ENCODE measurements at regions not wholly inside any gene's neighbourhood (a gene's known extent, or its start where the extent isn't known, plus 50 kb on each side); places are given as distances from the start of the nearest gene placed in this dataset.

DNA sequence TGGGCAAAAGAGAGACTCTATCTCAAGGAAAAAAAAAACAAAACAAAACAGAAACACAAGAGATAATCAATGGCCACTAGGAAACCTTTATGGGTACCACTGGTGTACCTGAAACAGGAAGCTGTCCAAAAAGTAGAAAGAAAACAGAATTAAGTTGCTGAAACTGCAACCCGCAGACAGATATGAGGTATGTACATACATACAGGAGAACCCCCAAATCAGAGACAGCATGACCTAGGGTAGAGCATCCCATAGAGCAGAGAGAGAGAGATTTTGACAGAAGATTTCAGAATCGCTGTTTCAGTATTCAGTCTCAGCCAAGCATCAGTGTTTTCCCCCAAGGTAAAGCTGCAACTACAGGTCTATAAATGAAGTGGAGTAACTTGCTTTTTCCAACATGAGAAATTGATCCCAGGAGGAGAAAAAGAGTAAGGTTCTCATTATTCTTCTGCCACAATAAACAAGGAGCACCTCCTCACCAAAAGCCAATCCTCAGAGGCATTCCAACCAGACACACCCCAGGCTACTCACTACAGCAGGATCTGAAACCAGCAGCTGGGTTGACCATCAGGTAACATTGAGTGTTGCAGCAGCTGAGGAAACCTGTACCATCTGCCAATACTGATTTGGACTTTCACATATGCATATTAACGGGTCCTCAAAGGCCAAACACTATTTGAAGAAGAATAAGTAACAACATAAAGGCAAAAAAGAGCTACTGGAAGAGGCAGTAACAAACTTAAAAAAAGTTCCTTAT lies 630.0 kb downstream of the TAF11L14 start:
- no peaks in the 10 kb centered on the region for H3K36me3 ChIP-seq (replicated peaks)
- no peaks in the 10 kb centered on the region for H3K27me3 ChIP-seq (replicated peaks)
- no peak overlapping the region for H3K27ac ChIP-seq
- H3K4me3 ChIP-seq (ENCODE audit: low read depth, low read length) = no peak overlapping the region
- TF ChIP-seq, protein P1, sequence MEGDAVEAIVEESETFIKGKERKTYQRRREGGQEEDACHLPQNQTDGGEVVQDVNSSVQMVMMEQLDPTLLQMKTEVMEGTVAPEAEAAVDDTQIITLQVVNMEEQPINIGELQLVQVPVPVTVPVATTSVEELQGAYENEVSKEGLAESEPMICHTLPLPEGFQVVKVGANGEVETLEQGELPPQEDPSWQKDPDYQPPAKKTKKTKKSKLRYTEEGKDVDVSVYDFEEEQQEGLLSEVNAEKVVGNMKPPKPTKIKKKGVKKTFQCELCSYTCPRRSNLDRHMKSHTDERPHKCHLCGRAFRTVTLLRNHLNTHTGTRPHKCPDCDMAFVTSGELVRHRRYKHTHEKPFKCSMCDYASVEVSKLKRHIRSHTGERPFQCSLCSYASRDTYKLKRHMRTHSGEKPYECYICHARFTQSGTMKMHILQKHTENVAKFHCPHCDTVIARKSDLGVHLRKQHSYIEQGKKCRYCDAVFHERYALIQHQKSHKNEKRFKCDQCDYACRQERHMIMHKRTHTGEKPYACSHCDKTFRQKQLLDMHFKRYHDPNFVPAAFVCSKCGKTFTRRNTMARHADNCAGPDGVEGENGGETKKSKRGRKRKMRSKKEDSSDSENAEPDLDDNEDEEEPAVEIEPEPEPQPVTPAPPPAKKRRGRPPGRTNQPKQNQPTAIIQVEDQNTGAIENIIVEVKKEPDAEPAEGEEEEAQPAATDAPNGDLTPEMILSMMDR (IDR thresholded peaks at IDR 0.05; ENCODE audit: low read depth, low read length, missing control alignments) = no peak
- in situ Hi-C loops (cut with HindIII; ENCODE audit: low pct_ligation_motif_present, low sequenced_read_pairs) = no loop called here
- no peak for DNase-seq

DNA sequence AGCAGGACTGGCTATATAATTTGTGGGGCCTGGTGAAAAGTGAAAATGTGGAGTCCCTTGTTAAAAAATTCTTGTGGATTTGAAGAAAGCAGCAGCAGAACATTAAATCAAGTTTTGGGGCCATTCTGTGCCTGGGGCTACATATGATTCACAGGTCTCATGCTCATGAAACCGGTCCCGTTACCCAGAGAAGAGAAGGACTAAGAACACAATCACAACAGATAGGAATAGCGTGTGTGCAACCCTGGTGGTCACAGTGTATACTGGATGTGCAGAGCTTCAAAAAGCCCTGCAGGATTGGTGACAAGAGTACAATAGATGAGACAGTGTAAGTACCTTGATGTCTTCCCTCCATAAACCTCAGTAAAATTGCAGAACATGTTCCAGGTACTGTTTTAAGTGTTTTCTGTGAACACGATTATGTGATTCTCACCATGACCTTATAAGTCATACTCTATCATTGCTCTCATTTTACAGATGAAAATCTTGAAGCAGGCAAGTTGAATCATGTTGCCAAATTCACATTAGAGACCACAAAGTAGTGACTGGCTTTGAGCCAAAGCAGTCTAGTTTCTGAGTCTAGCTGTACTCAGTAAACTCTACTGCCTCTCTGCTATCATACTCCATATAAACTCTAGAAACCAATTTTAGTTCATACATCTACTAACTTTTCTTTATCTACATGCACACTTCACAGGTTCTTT lies 636.5 kb downstream of the TAF11L14 start:
- H3K36me3 ChIP-seq (replicated peaks) = no peaks in the 10 kb centered on the region
- DNase-seq = no peak
- TF ChIP-seq, protein P1 (IDR thresholded peaks at IDR 0.05; ENCODE audit: low read depth, low read length, missing control alignments) = no peak
- H3K27me3 ChIP-seq (replicated peaks) = no peaks in the 10 kb centered on the region
- no peak overlapping the region for H3K27ac ChIP-seq
- in situ Hi-C loops (cut with HindIII; ENCODE audit: low pct_ligation_motif_present, low sequenced_read_pairs) = no loop called here
- H3K4me3 ChIP-seq (ENCODE audit: low read depth, low read length) = no peak overlapping the region

DNA sequence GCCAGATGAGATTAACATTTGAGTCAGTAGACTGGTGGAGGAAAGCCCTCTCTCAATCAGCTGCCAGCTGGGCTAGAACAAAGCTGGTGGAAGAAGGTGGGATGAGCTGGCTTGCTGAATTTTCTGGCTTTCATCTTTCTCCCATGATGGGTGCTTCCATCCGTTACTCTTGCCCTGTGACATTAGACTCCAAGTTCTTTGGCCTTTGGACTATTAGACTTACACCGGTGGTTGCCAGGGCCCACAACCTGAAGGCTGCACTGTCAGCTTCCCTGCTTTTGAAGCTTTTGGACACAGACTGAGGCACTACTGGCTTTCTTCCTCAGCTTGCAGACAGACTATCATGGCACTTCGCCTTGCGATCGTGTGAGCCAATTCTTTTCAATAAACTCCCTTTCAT lies 642.7 kb downstream of the TAF11L14 start:
- DNase-seq = no peak
- no peaks in the 10 kb centered on the region for H3K27me3 ChIP-seq (replicated peaks)
- H3K36me3 ChIP-seq (replicated peaks) = no peaks in the 10 kb centered on the region
- no peak overlapping the region for H3K4me3 ChIP-seq (ENCODE audit: low read depth, low read length)
- TF ChIP-seq, protein P1 (IDR thresholded peaks at IDR 0.05; ENCODE audit: low read depth, low read length, missing control alignments) = no peak
- in situ Hi-C loops (cut with HindIII; ENCODE audit: low pct_ligation_motif_present, low sequenced_read_pairs) = no loop called here
- no peak overlapping the region for H3K27ac ChIP-seq

DNA sequence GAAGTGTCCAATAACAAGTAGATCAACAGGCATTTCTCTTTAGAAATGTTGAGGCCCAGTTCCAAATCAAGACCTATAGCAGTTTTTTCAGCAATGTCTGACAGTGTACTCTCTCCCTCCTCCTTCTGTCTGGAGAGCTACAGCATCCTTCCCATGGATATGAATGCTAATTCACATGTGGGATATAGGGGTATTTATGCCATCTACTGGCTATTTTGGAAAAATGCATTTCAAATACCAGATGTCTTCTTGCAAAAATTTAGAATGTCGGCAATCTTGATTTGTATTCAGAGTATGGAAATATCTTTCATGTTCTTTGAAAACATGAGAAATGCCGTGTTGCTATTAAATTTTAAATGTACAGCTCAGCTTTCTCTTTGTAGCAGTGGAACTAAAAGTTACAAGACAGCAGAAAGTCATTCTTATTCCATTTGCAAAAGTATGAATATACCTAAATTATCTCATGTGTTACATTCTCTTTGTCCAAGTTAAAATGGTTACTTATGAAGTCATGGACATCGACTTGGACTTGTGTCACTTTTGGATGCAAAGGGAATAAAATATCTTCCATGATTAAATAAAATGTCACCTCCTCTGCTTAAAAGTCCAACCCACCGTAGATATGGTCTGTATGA lies 647.8 kb downstream of the TAF11L14 start:
- Histone ChIP-seq H3K27me3 (replicated peaks) (no peaks in the 10 kb centered on the region), H3K27ac (no peak overlapping the region), H3K36me3 (replicated peaks) (no peaks in the 10 kb centered on the region), H3K4me3 (ENCODE audit: low read depth, low read length) (no peak overlapping the region)
- in situ Hi-C loops (cut with HindIII; ENCODE audit: low pct_ligation_motif_present, low sequenced_read_pairs) = no loop called here
- peak; percentile 27 for DNase-seq
- TF ChIP-seq, protein P1 (IDR thresholded peaks at IDR 0.05; ENCODE audit: low read depth, low read length, missing control alignments) = peak; percentile 46

DNA sequence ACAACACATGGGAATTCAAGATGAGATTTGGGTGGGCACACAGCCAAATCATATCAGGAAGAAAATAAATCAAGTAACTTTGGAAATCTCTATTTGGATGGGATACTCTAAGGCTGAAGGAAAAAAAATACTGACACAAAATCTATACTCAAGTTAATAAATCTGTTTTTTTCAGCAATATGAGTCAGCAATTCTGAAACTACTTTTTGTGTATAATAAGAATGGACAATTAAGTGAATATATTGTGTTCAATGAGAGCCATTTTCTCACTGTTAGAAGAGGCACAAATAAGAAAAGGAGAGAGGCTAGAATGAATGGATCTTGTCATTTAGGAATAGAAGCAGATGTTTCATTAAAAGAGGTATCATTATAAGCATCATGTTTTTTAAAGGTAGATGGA lies 651.0 kb downstream of the TAF11L14 start:
- TF ChIP-seq, protein P1 (IDR thresholded peaks at IDR 0.05; ENCODE audit: low read depth, low read length, missing control alignments) = no peak
- Histone ChIP-seq H3K36me3 (replicated peaks) (no peaks in the 10 kb centered on the region), H3K27ac (no peak overlapping the region), H3K27me3 (replicated peaks) (no peaks in the 10 kb centered on the region), H3K4me3 (ENCODE audit: low read depth, low read length) (no peak overlapping the region)
- in situ Hi-C loops (cut with HindIII; ENCODE audit: low pct_ligation_motif_present, low sequenced_read_pairs) = no loop called here
- no peak for DNase-seq
